ENCODE measurements at regions not wholly inside any gene's neighbourhood (a gene's known extent, or its start where the extent isn't known, plus 50 kb on each side); places are given as distances from the start of the nearest gene placed in this dataset.
"Not testable (repeated sequence)": the region's sequence is repeated elsewhere in the genome, so short reads cannot be mapped to it uniquely, and the experiment has no call there.

- TF ChIP-seq CTCF (IDR thresholded peaks at IDR 0.05; ENCODE audit: low read depth, low read length, missing control alignments): no peak
- no peak overlapping the region for H3K4me3 ChIP-seq (ENCODE audit: low read depth, low read length)
- in situ Hi-C loops (cut with HindIII; ENCODE audit: low sequenced_read_pairs): no loop called here
- DNase-seq (ENCODE audit: low read depth): no peak
Measured at GRCh38 chr20:30484009-30484748, 773.3 kb upstream of the DEFB115 start.

- in situ Hi-C loops (cut with HindIII; ENCODE audit: low sequenced_read_pairs): no loop called here
- DNase-seq (ENCODE audit: low read depth): no peak
- no peak for TF ChIP-seq CTCF (IDR thresholded peaks at IDR 0.05; ENCODE audit: low read depth, low read length, missing control alignments)
- H3K4me3 ChIP-seq (ENCODE audit: low read depth, low read length): no peak overlapping the region
Measured at GRCh38 chr20:30484749-30485070, 772.8 kb upstream of the DEFB115 start.

GRCh38 chr20:30485331-30486102 lies 771.9 kb upstream of the DEFB115 start:
- no peak overlapping the region for H3K4me3 ChIP-seq (ENCODE audit: low read depth, low read length)
- TF ChIP-seq CTCF (IDR thresholded peaks at IDR 0.05; ENCODE audit: low read depth, low read length, missing control alignments): no peak
- no peak for DNase-seq (ENCODE audit: low read depth)
- in situ Hi-C loops (cut with HindIII; ENCODE audit: low sequenced_read_pairs): no loop called here

DNA sequence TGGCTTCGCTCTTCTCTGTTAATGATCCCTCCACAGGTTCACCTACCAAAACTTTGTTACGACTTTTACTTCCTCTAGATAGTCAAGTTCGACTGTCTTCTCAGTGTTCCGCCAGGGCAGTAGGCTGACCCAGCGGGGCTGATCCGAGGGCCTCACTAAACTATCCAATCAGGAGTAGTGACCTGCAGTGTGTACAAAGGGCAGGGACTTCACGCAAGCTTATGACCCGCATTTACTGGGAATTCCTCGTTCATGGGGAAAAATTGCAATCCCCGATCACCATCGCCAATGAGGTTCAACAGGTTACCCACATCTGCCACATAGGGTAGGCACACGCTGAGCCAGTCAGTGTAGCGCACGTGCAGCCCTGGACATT lies 771.4 kb upstream of the DEFB115 start:
- TF ChIP-seq CTCF (IDR thresholded peaks at IDR 0.05; ENCODE audit: low read depth, low read length, missing control alignments): no peak
- in situ Hi-C loops (cut with HindIII; ENCODE audit: low sequenced_read_pairs): no loop called here
- no peak for DNase-seq (ENCODE audit: low read depth)
- no peak overlapping the region for H3K4me3 ChIP-seq (ENCODE audit: low read depth, low read length)

- H3K4me3 ChIP-seq (ENCODE audit: low read depth, low read length); in situ Hi-C loops (cut with HindIII; ENCODE audit: low sequenced_read_pairs); DNase-seq (ENCODE audit: low read depth): not testable (repeated sequence)
Measured at GRCh38 chr20:30487461-30487860, 770.0 kb upstream of the DEFB115 start.

- in situ Hi-C loops (cut with HindIII; ENCODE audit: low sequenced_read_pairs): no loop called here
- TF ChIP-seq CTCF (IDR thresholded peaks at IDR 0.05; ENCODE audit: low read depth, low read length, missing control alignments): no peak
- no peak for DNase-seq (ENCODE audit: low read depth)
- no peak overlapping the region for H3K4me3 ChIP-seq (ENCODE audit: low read depth, low read length)
Measured at GRCh38 chr20:30487947-30488926, 769.2 kb upstream of the DEFB115 start.
